AG20443 (cell line): ENCODE measurements at regions not wholly inside any gene's neighbourhood (a gene's known extent, or its start where the extent isn't known, plus 50 kb on each side); places are given as distances from the start of the nearest gene placed in this dataset.
A peak's percentile ranks its signal among the peaks of the same experiment; 100 is the strongest.
"Not testable (repeated sequence)": the region's sequence is repeated elsewhere in the genome, so short reads cannot be mapped to it uniquely, and the experiment has no call there.

Experiments
- DNase-seq: peaks from one replicate; pipeline ENCODE4 v3.0.0; 2012; ENCODE audit warnings: low spot score, mixed read lengths

- DNase-seq, result peak; percentile 26
Observed at GRCh38 chr13:50485979-50486935, 357.2 kb downstream of the DLEU7 start.

- no peak for DNase-seq
Observed at GRCh38 chr13:50493683-50494082, 349.8 kb downstream of the DLEU7 start.

- DNase-seq, result no peak
Observed at GRCh38 chr13:50494138-50494537, 349.4 kb downstream of the DLEU7 start.

- not testable (repeated sequence) for DNase-seq
Observed at GRCh38 chr13:50503212-50503611, 340.3 kb downstream of the DLEU7 start.

- no peak for DNase-seq
Observed at GRCh38 chr13:50509167-50509566, 334.3 kb downstream of the DLEU7 start.

- no peak for DNase-seq
Observed at GRCh38 chr13:50509771-50510441, 333.6 kb downstream of the DLEU7 start.

- DNase-seq, result not testable (repeated sequence)
Observed at GRCh38 chr13:50510885-50511545, 332.5 kb downstream of the DLEU7 start.

- DNase-seq, result no peak
Observed at GRCh38 chr13:50511877-50512341, 331.6 kb downstream of the DLEU7 start.

- peak; percentile 71 for DNase-seq
Observed at GRCh38 chr13:50512474-50513299, 330.8 kb downstream of the DLEU7 start.

- DNase-seq, result no peak
Observed at GRCh38 chr13:50513300-50513877, 330.1 kb downstream of the DLEU7 start.

- no peak for DNase-seq
Observed at GRCh38 chr13:50514249-50514648, 329.2 kb downstream of the DLEU7 start.

- DNase-seq, result no peak
Observed at GRCh38 chr13:50518131-50518530, 325.4 kb downstream of the DLEU7 start.

- no peak for DNase-seq
Observed at GRCh38 chr13:50518781-50519201, 324.7 kb downstream of the DLEU7 start.

GRCh38 chr13:50519866-50520265 lies 323.6 kb downstream of the DLEU7 start:
- no peak for DNase-seq

GRCh38 chr13:50521006-50521830 lies 322.3 kb downstream of the DLEU7 start:
- DNase-seq, result no peak

GRCh38 chr13:50521831-50522149 lies 321.7 kb downstream of the DLEU7 start:
- no peak for DNase-seq

- no peak for DNase-seq
Observed at GRCh38 chr13:50522506-50522905, 321.0 kb downstream of the DLEU7 start.

- no peak for DNase-seq
Observed at GRCh38 chr13:50523307-50523706, 320.2 kb downstream of the DLEU7 start.

- no peak for DNase-seq
Observed at GRCh38 chr13:50524560-50524959, 318.9 kb downstream of the DLEU7 start.

- DNase-seq, result no peak
Observed at GRCh38 chr13:50526661-50527071, 316.8 kb downstream of the DLEU7 start.
